H1 (cell line): ENCODE measurements at regions not wholly inside any gene's neighbourhood (a gene's known extent, or its start where the extent isn't known, plus 50 kb on each side); places are given as distances from the start of the nearest gene placed in this dataset.

ENCODE experiments used
- TF ChIP-seq, protein P1 (sequence below): fragments of 300-600 bp; sonication (generic); IDR thresholded peaks from 2 replicates; pipeline ENCODE4 v1.7.1; 2012; ENCODE audit warnings: low read length, moderate library complexity, mild to moderate bottlenecking, inconsistent platforms; ENCODE audit not compliant: insufficient replicate concordance

DNA sequence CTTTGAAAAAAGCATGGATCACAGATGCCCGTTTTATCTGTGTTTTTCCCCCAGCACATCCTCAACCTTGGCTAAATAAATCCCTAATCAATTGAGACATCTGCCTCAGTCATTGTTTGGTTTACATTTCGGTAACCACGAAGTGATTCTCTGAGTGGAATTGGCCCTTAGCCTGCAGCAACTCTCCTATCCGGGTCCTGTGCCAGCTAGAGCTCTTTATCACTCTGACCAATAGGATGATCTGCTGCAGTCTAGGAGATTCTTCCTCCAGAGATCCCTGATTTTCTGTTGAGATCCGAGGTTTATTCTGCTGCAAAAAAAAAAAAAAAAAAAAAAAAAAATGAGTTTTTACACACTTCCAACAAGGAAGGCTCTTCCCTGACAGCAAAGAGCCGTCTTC, 137.3 kb downstream of the KCNA4 start (continued):
- TF ChIP-seq, protein P1, sequence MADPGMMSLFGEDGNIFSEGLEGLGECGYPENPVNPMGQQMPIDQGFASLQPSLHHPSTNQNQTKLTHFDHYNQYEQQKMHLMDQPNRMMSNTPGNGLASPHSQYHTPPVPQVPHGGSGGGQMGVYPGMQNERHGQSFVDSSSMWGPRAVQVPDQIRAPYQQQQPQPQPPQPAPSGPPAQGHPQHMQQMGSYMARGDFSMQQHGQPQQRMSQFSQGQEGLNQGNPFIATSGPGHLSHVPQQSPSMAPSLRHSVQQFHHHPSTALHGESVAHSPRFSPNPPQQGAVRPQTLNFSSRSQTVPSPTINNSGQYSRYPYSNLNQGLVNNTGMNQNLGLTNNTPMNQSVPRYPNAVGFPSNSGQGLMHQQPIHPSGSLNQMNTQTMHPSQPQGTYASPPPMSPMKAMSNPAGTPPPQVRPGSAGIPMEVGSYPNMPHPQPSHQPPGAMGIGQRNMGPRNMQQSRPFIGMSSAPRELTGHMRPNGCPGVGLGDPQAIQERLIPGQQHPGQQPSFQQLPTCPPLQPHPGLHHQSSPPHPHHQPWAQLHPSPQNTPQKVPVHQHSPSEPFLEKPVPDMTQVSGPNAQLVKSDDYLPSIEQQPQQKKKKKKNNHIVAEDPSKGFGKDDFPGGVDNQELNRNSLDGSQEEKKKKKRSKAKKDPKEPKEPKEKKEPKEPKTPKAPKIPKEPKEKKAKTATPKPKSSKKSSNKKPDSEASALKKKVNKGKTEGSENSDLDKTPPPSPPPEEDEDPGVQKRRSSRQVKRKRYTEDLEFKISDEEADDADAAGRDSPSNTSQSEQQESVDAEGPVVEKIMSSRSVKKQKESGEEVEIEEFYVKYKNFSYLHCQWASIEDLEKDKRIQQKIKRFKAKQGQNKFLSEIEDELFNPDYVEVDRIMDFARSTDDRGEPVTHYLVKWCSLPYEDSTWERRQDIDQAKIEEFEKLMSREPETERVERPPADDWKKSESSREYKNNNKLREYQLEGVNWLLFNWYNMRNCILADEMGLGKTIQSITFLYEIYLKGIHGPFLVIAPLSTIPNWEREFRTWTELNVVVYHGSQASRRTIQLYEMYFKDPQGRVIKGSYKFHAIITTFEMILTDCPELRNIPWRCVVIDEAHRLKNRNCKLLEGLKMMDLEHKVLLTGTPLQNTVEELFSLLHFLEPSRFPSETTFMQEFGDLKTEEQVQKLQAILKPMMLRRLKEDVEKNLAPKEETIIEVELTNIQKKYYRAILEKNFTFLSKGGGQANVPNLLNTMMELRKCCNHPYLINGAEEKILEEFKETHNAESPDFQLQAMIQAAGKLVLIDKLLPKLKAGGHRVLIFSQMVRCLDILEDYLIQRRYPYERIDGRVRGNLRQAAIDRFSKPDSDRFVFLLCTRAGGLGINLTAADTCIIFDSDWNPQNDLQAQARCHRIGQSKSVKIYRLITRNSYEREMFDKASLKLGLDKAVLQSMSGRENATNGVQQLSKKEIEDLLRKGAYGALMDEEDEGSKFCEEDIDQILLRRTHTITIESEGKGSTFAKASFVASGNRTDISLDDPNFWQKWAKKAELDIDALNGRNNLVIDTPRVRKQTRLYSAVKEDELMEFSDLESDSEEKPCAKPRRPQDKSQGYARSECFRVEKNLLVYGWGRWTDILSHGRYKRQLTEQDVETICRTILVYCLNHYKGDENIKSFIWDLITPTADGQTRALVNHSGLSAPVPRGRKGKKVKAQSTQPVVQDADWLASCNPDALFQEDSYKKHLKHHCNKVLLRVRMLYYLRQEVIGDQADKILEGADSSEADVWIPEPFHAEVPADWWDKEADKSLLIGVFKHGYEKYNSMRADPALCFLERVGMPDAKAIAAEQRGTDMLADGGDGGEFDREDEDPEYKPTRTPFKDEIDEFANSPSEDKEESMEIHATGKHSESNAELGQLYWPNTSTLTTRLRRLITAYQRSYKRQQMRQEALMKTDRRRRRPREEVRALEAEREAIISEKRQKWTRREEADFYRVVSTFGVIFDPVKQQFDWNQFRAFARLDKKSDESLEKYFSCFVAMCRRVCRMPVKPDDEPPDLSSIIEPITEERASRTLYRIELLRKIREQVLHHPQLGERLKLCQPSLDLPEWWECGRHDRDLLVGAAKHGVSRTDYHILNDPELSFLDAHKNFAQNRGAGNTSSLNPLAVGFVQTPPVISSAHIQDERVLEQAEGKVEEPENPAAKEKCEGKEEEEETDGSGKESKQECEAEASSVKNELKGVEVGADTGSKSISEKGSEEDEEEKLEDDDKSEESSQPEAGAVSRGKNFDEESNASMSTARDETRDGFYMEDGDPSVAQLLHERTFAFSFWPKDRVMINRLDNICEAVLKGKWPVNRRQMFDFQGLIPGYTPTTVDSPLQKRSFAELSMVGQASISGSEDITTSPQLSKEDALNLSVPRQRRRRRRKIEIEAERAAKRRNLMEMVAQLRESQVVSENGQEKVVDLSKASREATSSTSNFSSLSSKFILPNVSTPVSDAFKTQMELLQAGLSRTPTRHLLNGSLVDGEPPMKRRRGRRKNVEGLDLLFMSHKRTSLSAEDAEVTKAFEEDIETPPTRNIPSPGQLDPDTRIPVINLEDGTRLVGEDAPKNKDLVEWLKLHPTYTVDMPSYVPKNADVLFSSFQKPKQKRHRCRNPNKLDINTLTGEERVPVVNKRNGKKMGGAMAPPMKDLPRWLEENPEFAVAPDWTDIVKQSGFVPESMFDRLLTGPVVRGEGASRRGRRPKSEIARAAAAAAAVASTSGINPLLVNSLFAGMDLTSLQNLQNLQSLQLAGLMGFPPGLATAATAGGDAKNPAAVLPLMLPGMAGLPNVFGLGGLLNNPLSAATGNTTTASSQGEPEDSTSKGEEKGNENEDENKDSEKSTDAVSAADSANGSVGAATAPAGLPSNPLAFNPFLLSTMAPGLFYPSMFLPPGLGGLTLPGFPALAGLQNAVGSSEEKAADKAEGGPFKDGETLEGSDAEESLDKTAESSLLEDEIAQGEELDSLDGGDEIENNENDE: no peak
- TF ChIP-seq, all 59 proteins: peak for 0
